Upper lobe of left lung (tissue), 6 donors: ENCODE measurements at regions not wholly inside any gene's neighbourhood (a gene's known extent, or its start where the extent isn't known, plus 50 kb on each side); places are given as distances from the start of the nearest gene placed in this dataset.
A peak's percentile ranks its signal among the peaks of the same experiment; 100 is the strongest.

ENCODE experiments used
- ATAC-seq, 2 donors: fragments of 200-7000 bp; cut with Tn5 transposase; one replicate each; pipeline ENCODE4 v1.9.1; 2022; ENCODE audit warnings: mild to moderate bottlenecking in 2 of 2, moderate library complexity in 2 of 2; ENCODE audit not compliant: low FRiP score in 2 of 2
- DNase-seq, 2 donors: peaks; one replicate each; pipeline ENCODE4 v3.0.0-alpha.2; 2019 to 2020
- H3K27ac ChIP-seq, 4 donors: fragments of 200-600 bp; sonication (generic); one replicate each; pipeline ENCODE4 v1.5.1; 2016 to 2019
- H3K27me3 ChIP-seq, 4 donors: fragments of 200-600 bp; sonication (generic); one replicate each; pipeline ENCODE4 v1.5.1; 2017 to 2019
- H3K36me3 ChIP-seq, 4 donors: fragments of 200-600 bp; sonication (generic); one replicate each; pipeline ENCODE4 v1.5.1; 2016 to 2019
- H3K4me1 ChIP-seq, 4 donors: fragments of 200-600 bp; sonication (generic); one replicate each; pipeline ENCODE4 v1.5.1; 2018 to 2019
- H3K4me3 ChIP-seq, 4 donors: fragments of 200-600 bp; sonication (generic); one replicate each; pipeline ENCODE4 v1.5.1; 2017 to 2019; ENCODE audit warnings: mild to moderate bottlenecking in 2 of 4, moderate library complexity in 1 of 4
- H3K9me3 ChIP-seq, 4 donors: fragments of 200-600 bp; sonication (generic); one replicate each; pipeline ENCODE4 v1.5.1; 2018 to 2019
- CTCF ChIP-seq, 6 experiments: fragments of 450-650 bp in 4 of 6; fragments of 200-600 bp in 2 of 6; sonication (generic) in 2 of 6; IDR thresholded peaks; one replicate each; pipeline ENCODE4 v1.5.1; 2016 to 2019; ENCODE audit warnings: antibody characterized with exemption in 6 of 6
- EP300 ChIP-seq, 4 donors: sonication (generic); formaldehyde crosslinking; IDR thresholded peaks; one replicate each; pipeline ENCODE4 v1.5.1; 2017; ENCODE audit warnings: antibody characterized with exemption in 4 of 4, control low read depth in 2 of 4
- POLR2A ChIP-seq, 4 donors: fragments of 450-650 bp; IDR thresholded peaks; one replicate each; pipeline ENCODE4 v1.5.1; 2016 to 2017; ENCODE audit warnings: antibody characterized with exemption in 4 of 4, mild to moderate bottlenecking in 2 of 4
- POLR2AphosphoS5 ChIP-seq, 2 donors: sonication (generic); formaldehyde crosslinking; IDR thresholded peaks; one replicate each; pipeline ENCODE4 v1.5.1; 2017; ENCODE audit warnings: antibody characterized with exemption in 2 of 2
- WGBS, 2 donors: methylation state at CpG; one replicate each; pipeline ENCODE4 v1.1.5; 2017 to 2018; 5-methylcytosine and 5-hydroxymethylcytosine counted together
- donor health status: DM: no; HTN: no; CAD: no; lungs with moderate emphysema.
- donor health status: DM: no; HTN: yes; CAD: no; lungs with severe emphysema.

- peak; percentile 64 to 81 for ATAC-seq
- Histone ChIP-seq H3K27ac (peak overlapping the region in 3 of 4 donors; percentile 37 to 57 (median 54)), H3K27me3 (no peaks in the 10 kb centered on the region), H3K9me3 (no peaks in the 10 kb centered on the region), H3K4me1 (peaks cover 0 to 27% (median 14%) of the 10 kb centered on the region in 4 donors), H3K36me3 (no peaks in the 10 kb centered on the region), H3K4me3 (no peak overlapping the region)
- TF ChIP-seq EP300 (IDR thresholded peaks at IDR 0.05) (no peak), CTCF (IDR thresholded peaks at IDR 0.05) (no peak), POLR2AphosphoS5 (IDR thresholded peaks at IDR 0.05) (no peak), POLR2A (IDR thresholded peaks at IDR 0.05) (no peak)
- peak in 1 of 2 donors; percentile 36 for DNase-seq
- WGBS, 2 donors, result 68 to 75% methylated on average over 9 to 11 of the region's 11 CpGs
Observed at GRCh38 chr15:62469874-62470688, 305.0 kb upstream of the C2CD4B start.

GRCh38 chr15:62472616-62473299, 307.7 kb upstream of the C2CD4B start:
- Histone ChIP-seq H3K9me3 (no peaks in the 10 kb centered on the region), H3K4me3 (no peak overlapping the region), H3K27me3 (no peaks in the 10 kb centered on the region), H3K27ac (no peak overlapping the region), H3K36me3 (no peaks in the 10 kb centered on the region), H3K4me1 (peaks cover 0 to 27% (median 14%) of the 10 kb centered on the region in 4 donors)
- WGBS, 2 donors, result 71 to 87% methylated on average over 6 of the region's 6 CpGs
- ATAC-seq (peak in 1 of 2 donors; percentile 11), DNase-seq (no peak)
- TF ChIP-seq CTCF (IDR thresholded peaks at IDR 0.05) (no peak), POLR2AphosphoS5 (IDR thresholded peaks at IDR 0.05) (no peak), EP300 (IDR thresholded peaks at IDR 0.05) (no peak), POLR2A (IDR thresholded peaks at IDR 0.05) (no peak)

- H3K27me3 ChIP-seq, result no peaks in the 10 kb centered on the region
- H3K27ac ChIP-seq, result no peak overlapping the region
- peaks cover 0 to 25% (median 13%) of the 10 kb centered on the region in 4 donors for H3K4me1 ChIP-seq
- no peaks in the 10 kb centered on the region for H3K9me3 ChIP-seq
- no peak for DNase-seq
- H3K4me3 ChIP-seq, result no peak overlapping the region
- no peaks in the 10 kb centered on the region for H3K36me3 ChIP-seq
- no peak for ATAC-seq
- 82 to 83% methylated on average over 9 of the region's 9 CpGs for WGBS, 2 donors
- no peak for TF ChIP-seq POLR2AphosphoS5 (IDR thresholded peaks at IDR 0.05)
- TF ChIP-seq POLR2A (IDR thresholded peaks at IDR 0.05), result no peak
- no peak for TF ChIP-seq EP300 (IDR thresholded peaks at IDR 0.05)
- no peak for TF ChIP-seq CTCF (IDR thresholded peaks at IDR 0.05)
Observed at GRCh38 chr15:62474021-62474770, 309.1 kb upstream of the C2CD4B start.

- no peak overlapping the region for H3K27ac ChIP-seq
- no peak for ATAC-seq
- DNase-seq, result no peak
- H3K36me3 ChIP-seq, result no peaks in the 10 kb centered on the region
- TF ChIP-seq POLR2AphosphoS5 (IDR thresholded peaks at IDR 0.05) (no peak), EP300 (IDR thresholded peaks at IDR 0.05) (no peak)
- H3K27me3 ChIP-seq, result no peaks in the 10 kb centered on the region
- no peaks in the 10 kb centered on the region for H3K9me3 ChIP-seq
- H3K4me1 ChIP-seq, result peaks cover 0 to 22% (median 10%) of the 10 kb centered on the region in 4 donors
- WGBS, 2 donors, result 71 to 72% methylated on average over 5 of the region's 5 CpGs
- H3K4me3 ChIP-seq, result no peak overlapping the region
Observed at GRCh38 chr15:62474771-62475124, 309.7 kb upstream of the C2CD4B start.

DNA sequence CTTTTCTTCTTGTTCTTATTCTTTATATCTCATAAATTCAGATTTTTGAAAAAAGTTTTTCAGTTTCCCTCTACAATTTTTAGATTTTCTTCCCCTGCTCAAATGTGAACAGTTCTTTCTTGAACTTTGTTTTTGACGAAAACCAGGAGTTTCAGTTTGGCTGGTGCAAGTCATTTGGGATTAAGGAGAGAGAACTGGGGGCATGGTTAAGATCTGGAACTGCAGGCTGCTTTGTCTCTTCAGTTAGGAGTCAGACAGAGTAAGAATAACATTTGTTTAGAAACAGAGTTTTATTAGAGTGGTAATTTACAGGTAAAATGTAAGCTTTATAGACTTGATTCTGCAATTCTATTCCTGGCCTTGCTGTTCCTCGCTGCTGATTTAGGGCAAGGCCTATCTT, 310.5 kb upstream of the C2CD4B start:
- 76 to 89% methylated on average over 2 of the region's 2 CpGs for WGBS, 2 donors
- no peaks in the 10 kb centered on the region for H3K27me3 ChIP-seq

More for the DNA sequence above, 310.5 kb upstream of the C2CD4B start:
- ATAC-seq (no peak), DNase-seq (no peak)
- Histone ChIP-seq H3K36me3 (no peaks in the 10 kb centered on the region), H3K27ac (no peak overlapping the region), H3K4me1 (peaks cover 0 to 13% (median 2%) of the 10 kb centered on the region in 4 donors), H3K4me3 (no peak overlapping the region), H3K9me3 (no peaks in the 10 kb centered on the region)
- TF ChIP-seq CTCF (IDR thresholded peaks at IDR 0.05) (no peak), POLR2AphosphoS5 (IDR thresholded peaks at IDR 0.05) (no peak), EP300 (IDR thresholded peaks at IDR 0.05) (no peak), POLR2A (IDR thresholded peaks at IDR 0.05) (no peak)
